HuH-7.5 (cell line): ENCODE measurements at regions not wholly inside any gene's neighbourhood (a gene's known extent, or its start where the extent isn't known, plus 50 kb on each side); places are given as distances from the start of the nearest gene placed in this dataset.

Experiments
- DNase-seq: peaks from one replicate; pipeline ENCODE4 v3.0.0; 2011; ENCODE audit warnings: low spot score

GRCh38 chr11:19365743-19366410 lies 125.1 kb upstream of the E2F8 start:
- no peak for DNase-seq

GRCh38 chr11:19359221-19360000 lies 118.7 kb upstream of the E2F8 start:
- no peak for DNase-seq

GRCh38 chr11:19357943-19358342 lies 117.2 kb upstream of the E2F8 start:
- no peak for DNase-seq

GRCh38 chr11:19355601-19356000 lies 114.9 kb upstream of the E2F8 start:
- DNase-seq, result no peak

- DNase-seq, result no peak
Observed at GRCh38 chr11:19353287-19353850, 112.6 kb upstream of the E2F8 start.

- DNase-seq, result no peak
Observed at GRCh38 chr11:19352771-19353160, 112.0 kb upstream of the E2F8 start.

GRCh38 chr11:19352072-19352770 lies 111.5 kb upstream of the E2F8 start:
- no peak for DNase-seq

GRCh38 chr11:19351426-19351825 lies 110.7 kb upstream of the E2F8 start:
- DNase-seq, result no peak

- no peak for DNase-seq
Observed at GRCh38 chr11:19350160-19350559, 109.4 kb upstream of the E2F8 start.

- no peak for DNase-seq
Observed at GRCh38 chr11:19349340-19350025, 108.7 kb upstream of the E2F8 start.

GRCh38 chr11:19347911-19348310 lies 107.2 kb upstream of the E2F8 start:
- no peak for DNase-seq

- peak; percentile 75 for DNase-seq
Observed at GRCh38 chr11:19345848-19346681, 105.3 kb upstream of the E2F8 start.

- DNase-seq, result no peak
Observed at GRCh38 chr11:19345519-19345847, 104.7 kb upstream of the E2F8 start.

GRCh38 chr11:19344661-19345518 lies 104.1 kb upstream of the E2F8 start:
- no peak for DNase-seq

- DNase-seq, result peak; percentile 82
Observed at GRCh38 chr11:19342036-19342435, 101.3 kb upstream of the E2F8 start.

- DNase-seq, result no peak
Observed at GRCh38 chr11:19338375-19338774, 97.6 kb upstream of the E2F8 start.

GRCh38 chr11:19337779-19338178 lies 97.0 kb upstream of the E2F8 start:
- no peak for DNase-seq

GRCh38 chr11:19336331-19336730 lies 95.6 kb upstream of the E2F8 start:
- DNase-seq, result no peak

- DNase-seq, result no peak
Observed at GRCh38 chr11:19332476-19332875, 91.7 kb upstream of the E2F8 start.

GRCh38 chr11:19330416-19330815 lies 89.7 kb upstream of the E2F8 start:
- no peak for DNase-seq
